OCI-LY3 (cell line): ENCODE measurements at regions not wholly inside any gene's neighbourhood (a gene's known extent, or its start where the extent isn't known, plus 50 kb on each side); places are given as distances from the start of the nearest gene placed in this dataset.

Source experiments
- CTCF ChIP-seq: fragments of 200-600, 300-600 bp; sonication (generic); IDR thresholded peaks from 2 replicates; pipeline ENCODE4 v1.5.1; 2014; ENCODE audit warnings: antibody characterized with exemption, low read length, low read depth
- EZH2phosphoT487 ChIP-seq: fragments of 200-600 bp; shearing (Covaris generic); IDR thresholded peaks from 2 replicates; pipeline ENCODE4 v1.6.1; 2018; ENCODE audit warnings: antibody characterized with exemption, mixed run types, low read depth

GRCh38 chr13:40503966-40504591 is 162.4 kb downstream of the FOXO1 start:
- TF ChIP-seq CTCF, result no peak
- no peak for TF ChIP-seq EZH2phosphoT487
